HEK293 (cell line): ENCODE measurements at regions not wholly inside any gene's neighbourhood (a gene's known extent, or its start where the extent isn't known, plus 50 kb on each side); places are given as distances from the start of the nearest gene placed in this dataset.

Experiments used
- CTCF ChIA-PET: fragments of 350-600 bp; formaldehyde crosslinking; extraction: SDS; loops from one replicate; lab custom pipeline; 2021; ENCODE audit warnings: antibody characterized with exemption; lab: Yijun Ruan, JAX
- POLR2A ChIA-PET: fragments of 300-600 bp; formaldehyde crosslinking; extraction: SDS; loops from one replicate; lab custom pipeline; 2020; ENCODE audit warnings: antibody characterized with exemption, inconsistent platforms; lab: Yijun Ruan, JAX
- H3K27ac ChIP-seq: fragments of 200-500 bp; sonication (Bioruptor generic); 2 replicates; pipeline ENCODE4 v1.5.1; 2014; ENCODE audit warnings: low read depth, low read length, control low read depth, inconsistent platforms; ENCODE audit errors: extremely low read depth
- H3K36me3 ChIP-seq, 2 experiments: fragments of 200-500 bp in 1 of 2; sonication (Bioruptor generic) in 1 of 2; 1 replicate in 1 of 2; 2 replicates in 1 of 2; pipeline ENCODE4 v1.5.1; 2014 to 2017; ENCODE audit warnings: inconsistent platforms in 2 of 2, low read length in 2 of 2; ENCODE audit not compliant: control insufficient read depth in 2 of 2, insufficient read depth in 1 of 2
- H3K4me1 ChIP-seq: fragments of 200-500 bp; sonication (Bioruptor generic); 2 replicates; pipeline ENCODE4 v1.5.1; 2014; ENCODE audit warnings: mild to moderate bottlenecking, low read length, inconsistent platforms; ENCODE audit not compliant: control insufficient read depth, insufficient read depth
- H3K4me3 ChIP-seq: 2 replicates; pipeline ENCODE4 v1.5.1; 2011; ENCODE audit warnings: low read depth, mild to moderate bottlenecking, control low read depth, low read length, moderate library complexity
- H3K9me3 ChIP-seq: fragments of 200-500 bp; sonication (Bioruptor generic); 2 replicates; pipeline ENCODE4 v1.5.1; 2014; ENCODE audit warnings: low read depth, low read length, inconsistent platforms; ENCODE audit not compliant: control insufficient read depth, insufficient read depth
- CTCF ChIP-seq: fragments of 450-650 bp; formaldehyde crosslinking; IDR thresholded peaks from 2 replicates; pipeline ENCODE4 v1.5.1; 2016; ENCODE audit warnings: missing biosample characterization, missing genetic modification characterization
- GLIS2 ChIP-seq: fragments of 450-650 bp; formaldehyde crosslinking; IDR thresholded peaks from 2 replicates; pipeline ENCODE4 v1.5.1; 2016; ENCODE audit warnings: missing biosample characterization, missing genetic modification characterization
- INSM2 ChIP-seq: fragments of 450-650 bp; formaldehyde crosslinking; IDR thresholded peaks from 2 replicates; pipeline ENCODE4 v1.5.1; 2016; ENCODE audit warnings: missing biosample characterization, missing genetic modification characterization
- KLF17 ChIP-seq: fragments of 450-650 bp; formaldehyde crosslinking; IDR thresholded peaks from 2 replicates; pipeline ENCODE4 v1.5.1; 2016; ENCODE audit warnings: missing biosample characterization, missing genetic modification characterization
- PRDM10 ChIP-seq: fragments of 450-650 bp; formaldehyde crosslinking; IDR thresholded peaks from 2 replicates; pipeline ENCODE4 v1.5.1; 2016; ENCODE audit warnings: missing biosample characterization, missing genetic modification characterization
- ZBTB21 ChIP-seq: fragments of 450-650 bp; formaldehyde crosslinking; IDR thresholded peaks from 2 replicates; pipeline ENCODE4 v1.5.1; 2017; ENCODE audit warnings: missing biosample characterization, missing genetic modification characterization
- ZNF140 ChIP-seq: fragments of 450-650 bp; formaldehyde crosslinking; IDR thresholded peaks from 2 replicates; pipeline ENCODE4 v1.5.1; 2016; ENCODE audit warnings: missing biosample characterization, missing genetic modification characterization
- ZNF214 ChIP-seq: fragments of 450-650 bp; formaldehyde crosslinking; IDR thresholded peaks from 2 replicates; pipeline ENCODE4 v1.5.1; 2017; ENCODE audit warnings: missing biosample characterization, mild to moderate bottlenecking, missing genetic modification characterization, borderline replicate concordance
- ZNF280C ChIP-seq: fragments of 450-650 bp; formaldehyde crosslinking; IDR thresholded peaks from 2 replicates; pipeline ENCODE4 v1.5.1; 2016; ENCODE audit warnings: missing biosample characterization, missing genetic modification characterization
- ZNF324 ChIP-seq: fragments of 450-650 bp; formaldehyde crosslinking; IDR thresholded peaks from 2 replicates; pipeline ENCODE4 v1.5.1; 2016; ENCODE audit warnings: missing biosample characterization, missing genetic modification characterization
- ZNF404 ChIP-seq: fragments of 450-650 bp; formaldehyde crosslinking; IDR thresholded peaks from 2 replicates; pipeline ENCODE4 v1.5.1; 2017; ENCODE audit warnings: missing biosample characterization, missing genetic modification characterization
- ZNF423 ChIP-seq: fragments of 450-650 bp; formaldehyde crosslinking; IDR thresholded peaks from 2 replicates; pipeline ENCODE4 v1.5.1; 2016; ENCODE audit warnings: missing biosample characterization, missing genetic modification characterization
- ZNF473 ChIP-seq: fragments of 450-650 bp; formaldehyde crosslinking; IDR thresholded peaks from 2 replicates; pipeline ENCODE4 v1.5.1; 2017; ENCODE audit warnings: missing biosample characterization, missing genetic modification characterization
- ZNF558 ChIP-seq: fragments of 450-650 bp; formaldehyde crosslinking; IDR thresholded peaks from 2 replicates; pipeline ENCODE4 v1.5.1; 2016; ENCODE audit warnings: missing biosample characterization, missing genetic modification characterization
- ZNF639 ChIP-seq: fragments of 450-650 bp; formaldehyde crosslinking; IDR thresholded peaks from 2 replicates; pipeline ENCODE4 v1.5.1; 2016; ENCODE audit warnings: missing biosample characterization, missing genetic modification characterization
- ZNF654 ChIP-seq: fragments of 450-650 bp; formaldehyde crosslinking; IDR thresholded peaks from 2 replicates; pipeline ENCODE4 v1.5.1; 2016; ENCODE audit warnings: low read depth, missing biosample characterization, missing genetic modification characterization
- ZSCAN16 ChIP-seq: fragments of 450-650 bp; formaldehyde crosslinking; IDR thresholded peaks from 2 replicates; pipeline ENCODE4 v1.5.1; 2016; ENCODE audit warnings: missing biosample characterization, missing genetic modification characterization

GRCh38 chr20:56788041-56788670 is 159.1 kb downstream of the TFAP2C start:
- TF ChIP-seq ZNF214 (tag by site-specific recombination) = no peak
- 0 out of 2 replicates have a peak, but pooled peaks have one; percentile 27 for TF ChIP-seq KLF17 (tag by site-specific recombination)
- no peak for TF ChIP-seq ZNF140 (tag by site-specific recombination)
- Histone ChIP-seq H3K27ac (no peak overlapping the region), H3K36me3 (no peaks in the 10 kb centered on the region), H3K4me1 (no peaks in the 10 kb centered on the region), H3K9me3 (no peaks in the 10 kb centered on the region), H3K4me3 (no peak overlapping the region)
- POLR2A ChIA-PET = interaction anchor here (0.6 kb wide), 1 partner anchor 9 kb away, joined by 6 read pairs; no protein-coding TSS in a partner anchor
- CTCF ChIA-PET = interaction anchor here (1.2 kb wide), 1 partner anchor 236 kb away, joined by 5 read pairs; no protein-coding TSS in a partner anchor

GRCh38 chr20:56788671-56789610 is 159.8 kb downstream of the TFAP2C start:
- Histone ChIP-seq H3K4me1 (no peaks in the 10 kb centered on the region), H3K36me3 (no peaks in the 10 kb centered on the region), H3K4me3 (no peak overlapping the region), H3K27ac (no peak overlapping the region)
- CTCF ChIA-PET = no interaction called here
- POLR2A ChIA-PET = no interaction called here
- no peak for TF ChIP-seq ZNF558 (tag by site-specific recombination)
- no peak for TF ChIP-seq CTCF
- no peak for TF ChIP-seq ZNF473 (tag by site-specific recombination)
- no peak for TF ChIP-seq ZBTB21 (tag by site-specific recombination)
- TF ChIP-seq, all 188 proteins: peak for 0
- H3K9me3 ChIP-seq = no peaks in the 10 kb centered on the region

GRCh38 chr20:56793916-56794315 is 164.8 kb downstream of the TFAP2C start:
- Histone ChIP-seq H3K4me3 (no peak overlapping the region), H3K9me3 (no peaks in the 10 kb centered on the region), H3K4me1 (no peaks in the 10 kb centered on the region), H3K36me3 (no peaks in the 10 kb centered on the region), H3K27ac (no peak overlapping the region)
- ChIA-PET CTCF (no interaction called here), POLR2A (no interaction called here)
- TF ChIP-seq ZNF639 (tag by site-specific recombination) (no peak), ZNF423 (tag by site-specific recombination) (no peak), ZSCAN16 (tag by site-specific recombination) (no peak), GLIS2 (tag by site-specific recombination) (no peak), ZNF280C (no peak), ZNF324 (tag by site-specific recombination) (no peak), ZNF654 (tag by site-specific recombination) (no peak), ZNF404 (tag by site-specific recombination) (no peak), PRDM10 (tag by site-specific recombination) (no peak), INSM2 (tag by site-specific recombination) (no peak)
